Neural progenitor cell (in vitro differentiated cells): ENCODE measurements at regions not wholly inside any gene's neighbourhood (a gene's known extent, or its start where the extent isn't known, plus 50 kb on each side); places are given as distances from the start of the nearest gene placed in this dataset.
A peak's percentile ranks its signal among the peaks of the same experiment; 100 is the strongest.

ENCODE experiments used
- DNase-seq: peaks from one replicate; pipeline ENCODE4 v3.0.0-alpha.2; 2016; ENCODE audit warnings: low spot score
- H2AFZ ChIP-seq: fragments of 200-600 bp; sonication (generic); replicated peaks from 2 replicates; pipeline ENCODE4 v1.6.1; 2016; ENCODE audit warnings: antibody characterized with exemption
- H3F3A ChIP-seq: fragments of 200-600 bp; sonication (generic); 2 replicates; pipeline ENCODE4 v1.6.1; 2016; ENCODE audit warnings: antibody characterized with exemption, low read depth
- H3K27ac ChIP-seq: fragments of 200-600 bp; sonication (generic); 2 replicates; pipeline ENCODE4 v1.5.1; 2016; ENCODE audit warnings: mild to moderate bottlenecking
- H3K27me3 ChIP-seq: fragments of 200-600 bp; sonication (generic); 2 replicates; pipeline ENCODE4 v1.6.1; 2016; ENCODE audit warnings: mild to moderate bottlenecking, moderate library complexity
- H3K36me3 ChIP-seq: fragments of 200-600 bp; sonication (generic); 2 replicates; pipeline ENCODE4 v1.5.1; 2016
- H3K4me1 ChIP-seq: fragments of 200-600 bp; sonication (generic); 2 replicates; pipeline ENCODE4 v1.6.1; 2016; ENCODE audit warnings: mixed run types
- H3K4me2 ChIP-seq: fragments of 200-600 bp; sonication (generic); 2 replicates; pipeline ENCODE4 v1.6.1; 2016
- H3K4me3 ChIP-seq: fragments of 200-600 bp; sonication (generic); 2 replicates; pipeline ENCODE4 v1.5.1; 2016
- H3K79me2 ChIP-seq: fragments of 200-600 bp; sonication (generic); 2 replicates; pipeline ENCODE4 v1.6.1; 2016; ENCODE audit warnings: low read depth
- H3K9ac ChIP-seq: fragments of 200-600 bp; sonication (generic); 2 replicates; pipeline ENCODE4 v1.6.1; 2016
- H3K9me3 ChIP-seq: fragments of 200-600 bp; sonication (generic); 2 replicates; pipeline ENCODE4 v1.5.1; 2016; ENCODE audit warnings: low read depth
- H4K20me1 ChIP-seq: fragments of 200-600 bp; sonication (generic); 2 replicates; pipeline ENCODE4 v1.6.1; 2016; ENCODE audit warnings: low read depth
- H3K27ac Mint-ChIP-seq: 3 replicates; pipeline ENCODE4 v1.8.0; 2021; ENCODE audit warnings: mixed read lengths
- H3K27me3 Mint-ChIP-seq: 2 replicates; pipeline ENCODE4 v1.8.0; 2022; ENCODE audit warnings: low read depth, mild to moderate bottlenecking, inconsistent platforms, moderate library complexity, mixed read lengths; ENCODE audit not compliant: insufficient read depth
- H3K36me3 Mint-ChIP-seq: 3 replicates; pipeline ENCODE4 v1.8.0; 2021; ENCODE audit warnings: mixed read lengths
- H3K4me1 Mint-ChIP-seq: 3 replicates; pipeline ENCODE4 v1.8.0; 2021; ENCODE audit warnings: mixed read lengths
- H3K4me3 Mint-ChIP-seq: 3 replicates; pipeline ENCODE4 v1.8.0; 2021; ENCODE audit warnings: mild to moderate bottlenecking, moderate library complexity, mixed read lengths
- H3K9me3 Mint-ChIP-seq: 3 replicates; pipeline ENCODE4 v1.8.0; 2020; ENCODE audit warnings: mixed read lengths
- EZH2 ChIP-seq: fragments of 200-600 bp; sonication (generic); IDR thresholded peaks from 2 replicates; pipeline ENCODE4 v1.6.1; 2017; ENCODE audit warnings: antibody characterized with exemption, mild to moderate bottlenecking, moderate library complexity
- EZH2phosphoT487 ChIP-seq: fragments of 200-600 bp; sonication (generic); IDR thresholded peaks from 2 replicates; pipeline ENCODE4 v1.6.1; 2017; ENCODE audit warnings: antibody characterized with exemption
- TF ChIP-seq, protein P1 (sequence below): fragments of 200-600 bp; sonication (generic); IDR thresholded peaks from 2 replicates; pipeline ENCODE4 v1.5.1; 2017; ENCODE audit warnings: antibody characterized with exemption, mild to moderate bottlenecking

DNA sequence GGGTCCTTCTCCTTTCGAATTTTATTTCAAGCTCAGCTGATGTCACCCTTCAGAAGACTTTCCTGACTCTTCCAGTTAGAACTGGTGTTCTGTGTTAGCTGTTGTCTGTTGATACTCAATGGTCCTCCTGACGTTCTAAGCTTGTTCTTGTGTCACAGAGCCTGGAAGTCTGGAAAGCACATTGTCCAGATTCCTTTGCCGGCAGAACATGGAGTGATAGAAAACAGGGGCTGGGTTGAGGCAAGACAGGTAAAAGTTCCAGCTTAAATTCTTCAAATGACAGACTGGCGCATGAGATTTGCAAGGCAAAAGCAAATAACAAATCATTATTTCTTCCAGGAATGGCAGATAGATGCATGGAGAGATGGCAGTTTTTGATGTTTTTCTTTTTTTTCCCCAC, 102.0 kb upstream of the CLSTN2 start:
- no peak overlapping the region for H3K4me3 Mint-ChIP-seq
- peaks cover 7% of the 10 kb centered on the region for H3K4me1 ChIP-seq
- H2AFZ ChIP-seq, result no peak overlapping the region
- DNase-seq, result no peak
- H3K79me2 ChIP-seq, result no peaks in the 10 kb centered on the region
- H3K27me3 ChIP-seq, result no peaks in the 10 kb centered on the region
- H3K9me3 Mint-ChIP-seq, result no peaks in the 10 kb centered on the region
- H4K20me1 ChIP-seq, result no peaks in the 10 kb centered on the region
- no peak overlapping the region for H3K4me2 ChIP-seq
- H3K36me3 ChIP-seq, result no peaks in the 10 kb centered on the region
- no peaks in the 10 kb centered on the region for H3K9me3 ChIP-seq
- H3F3A ChIP-seq, result no peaks in the 10 kb centered on the region
- no peaks in the 10 kb centered on the region for H3K36me3 Mint-ChIP-seq
- no peak overlapping the region for H3K27ac ChIP-seq
- no peak overlapping the region for H3K9ac ChIP-seq
- H3K27ac Mint-ChIP-seq, result no peak overlapping the region
- no peak for TF ChIP-seq EZH2
- no peak for TF ChIP-seq EZH2phosphoT487
- TF ChIP-seq, protein P1, sequence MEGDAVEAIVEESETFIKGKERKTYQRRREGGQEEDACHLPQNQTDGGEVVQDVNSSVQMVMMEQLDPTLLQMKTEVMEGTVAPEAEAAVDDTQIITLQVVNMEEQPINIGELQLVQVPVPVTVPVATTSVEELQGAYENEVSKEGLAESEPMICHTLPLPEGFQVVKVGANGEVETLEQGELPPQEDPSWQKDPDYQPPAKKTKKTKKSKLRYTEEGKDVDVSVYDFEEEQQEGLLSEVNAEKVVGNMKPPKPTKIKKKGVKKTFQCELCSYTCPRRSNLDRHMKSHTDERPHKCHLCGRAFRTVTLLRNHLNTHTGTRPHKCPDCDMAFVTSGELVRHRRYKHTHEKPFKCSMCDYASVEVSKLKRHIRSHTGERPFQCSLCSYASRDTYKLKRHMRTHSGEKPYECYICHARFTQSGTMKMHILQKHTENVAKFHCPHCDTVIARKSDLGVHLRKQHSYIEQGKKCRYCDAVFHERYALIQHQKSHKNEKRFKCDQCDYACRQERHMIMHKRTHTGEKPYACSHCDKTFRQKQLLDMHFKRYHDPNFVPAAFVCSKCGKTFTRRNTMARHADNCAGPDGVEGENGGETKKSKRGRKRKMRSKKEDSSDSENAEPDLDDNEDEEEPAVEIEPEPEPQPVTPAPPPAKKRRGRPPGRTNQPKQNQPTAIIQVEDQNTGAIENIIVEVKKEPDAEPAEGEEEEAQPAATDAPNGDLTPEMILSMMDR, result no peak
- H3K27me3 Mint-ChIP-seq, result peaks cover 7% of the 10 kb centered on the region
- no peak overlapping the region for H3K4me3 ChIP-seq
- H3K4me1 Mint-ChIP-seq, result peaks cover 21% of the 10 kb centered on the region

DNA sequence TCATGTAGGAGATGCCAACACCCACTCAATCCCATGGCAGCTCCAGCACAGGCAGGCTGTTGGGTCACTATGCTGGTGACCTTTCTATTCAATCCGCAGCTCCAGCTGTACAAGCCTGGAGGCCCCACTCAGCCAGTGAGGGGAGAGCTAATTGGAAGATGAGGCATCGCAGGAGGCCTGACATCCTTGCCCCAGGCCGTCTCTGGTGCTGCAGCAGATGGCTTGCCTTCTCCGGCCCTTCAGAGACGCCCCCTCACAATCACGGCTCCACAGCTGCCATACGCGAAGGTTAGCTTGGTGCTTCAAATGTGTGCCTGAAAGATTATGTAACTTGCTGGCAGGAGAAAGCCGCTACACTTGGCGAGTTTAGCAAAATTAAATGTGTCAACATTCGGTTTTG, 104.2 kb upstream of the CLSTN2 start:
- H3K27me3 Mint-ChIP-seq, result peaks cover 4% of the 10 kb centered on the region
- no peaks in the 10 kb centered on the region for H3K36me3 ChIP-seq
- H3K4me2 ChIP-seq, result no peak overlapping the region
- no peak for TF ChIP-seq EZH2phosphoT487
- no peak for TF ChIP-seq EZH2
- TF ChIP-seq, protein P1, result no peak
- no peak overlapping the region for H3K27ac ChIP-seq
- H3K4me1 ChIP-seq, result peaks cover 7% of the 10 kb centered on the region
- H3K36me3 Mint-ChIP-seq, result no peaks in the 10 kb centered on the region
- no peak overlapping the region for H3K27ac Mint-ChIP-seq
- H3K9ac ChIP-seq, result no peak overlapping the region
- H3K4me1 Mint-ChIP-seq, result peaks cover 21% of the 10 kb centered on the region
- no peak overlapping the region for H3K4me3 ChIP-seq
- no peak overlapping the region for H3K4me3 Mint-ChIP-seq
- H3F3A ChIP-seq, result no peaks in the 10 kb centered on the region
- DNase-seq, result peak; percentile 57
- no peak overlapping the region for H2AFZ ChIP-seq
- H3K27me3 ChIP-seq, result no peaks in the 10 kb centered on the region
- H3K9me3 ChIP-seq, result no peaks in the 10 kb centered on the region
- H3K9me3 Mint-ChIP-seq, result no peaks in the 10 kb centered on the region
- H3K79me2 ChIP-seq, result no peaks in the 10 kb centered on the region
- H4K20me1 ChIP-seq, result no peaks in the 10 kb centered on the region

DNA sequence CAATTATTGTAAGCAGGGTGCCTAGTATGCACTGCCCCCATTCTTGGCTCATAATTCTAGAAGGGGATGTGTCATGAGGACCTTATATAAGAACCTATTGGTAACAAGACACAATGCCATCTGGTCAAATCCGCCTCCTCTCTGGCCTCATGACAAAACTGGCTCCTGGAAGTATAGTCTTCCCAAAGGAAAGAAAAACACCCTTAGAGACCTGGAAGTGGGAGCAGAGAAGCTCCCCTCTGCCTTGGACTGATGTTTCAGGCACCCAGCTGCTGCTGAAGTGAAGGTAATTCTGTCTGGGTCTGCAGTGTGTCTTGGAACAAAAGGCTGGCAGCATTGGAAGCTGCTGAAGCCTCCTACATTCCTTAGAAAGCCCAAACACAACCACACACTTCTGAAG, 107.2 kb upstream of the CLSTN2 start:
- Histone ChIP-seq H3K36me3 (no peaks in the 10 kb centered on the region), H3K4me1 (peaks cover 7% of the 10 kb centered on the region), H3F3A (no peaks in the 10 kb centered on the region), H3K79me2 (no peaks in the 10 kb centered on the region), H3K4me3 (no peak overlapping the region), H3K27me3 (no peaks in the 10 kb centered on the region), H4K20me1 (no peaks in the 10 kb centered on the region), H3K27ac (no peak overlapping the region), H2AFZ (no peak overlapping the region), H3K9ac (no peak overlapping the region), H3K4me2 (no peak overlapping the region), H3K9me3 (no peaks in the 10 kb centered on the region)
- Mint-ChIP-seq H3K36me3 (no peaks in the 10 kb centered on the region), H3K4me1 (peaks cover 21% of the 10 kb centered on the region), H3K27me3 (peaks cover 8% of the 10 kb centered on the region), H3K9me3 (no peaks in the 10 kb centered on the region), H3K4me3 (no peak overlapping the region), H3K27ac (no peak overlapping the region)
- peak; percentile 10 for DNase-seq
- TF ChIP-seq EZH2 (no peak), EZH2phosphoT487 (no peak)
- TF ChIP-seq, protein P1, result no peak
